HG03064 (cell line): ENCODE measurements at regions not wholly inside any gene's neighbourhood (a gene's known extent, or its start where the extent isn't known, plus 50 kb on each side); places are given as distances from the start of the nearest gene placed in this dataset.
"Not testable (repeated sequence)": the region's sequence is repeated elsewhere in the genome, so short reads cannot be mapped to it uniquely, and the experiment has no call there.

Experiments used
- ATAC-seq: cut with Tn5 transposase; IDR thresholded peaks from one replicate; pipeline ENCODE4 v1.9.1; 2021; ENCODE audit warnings: low read depth; ENCODE audit not compliant: unreplicated experiment

DNA sequence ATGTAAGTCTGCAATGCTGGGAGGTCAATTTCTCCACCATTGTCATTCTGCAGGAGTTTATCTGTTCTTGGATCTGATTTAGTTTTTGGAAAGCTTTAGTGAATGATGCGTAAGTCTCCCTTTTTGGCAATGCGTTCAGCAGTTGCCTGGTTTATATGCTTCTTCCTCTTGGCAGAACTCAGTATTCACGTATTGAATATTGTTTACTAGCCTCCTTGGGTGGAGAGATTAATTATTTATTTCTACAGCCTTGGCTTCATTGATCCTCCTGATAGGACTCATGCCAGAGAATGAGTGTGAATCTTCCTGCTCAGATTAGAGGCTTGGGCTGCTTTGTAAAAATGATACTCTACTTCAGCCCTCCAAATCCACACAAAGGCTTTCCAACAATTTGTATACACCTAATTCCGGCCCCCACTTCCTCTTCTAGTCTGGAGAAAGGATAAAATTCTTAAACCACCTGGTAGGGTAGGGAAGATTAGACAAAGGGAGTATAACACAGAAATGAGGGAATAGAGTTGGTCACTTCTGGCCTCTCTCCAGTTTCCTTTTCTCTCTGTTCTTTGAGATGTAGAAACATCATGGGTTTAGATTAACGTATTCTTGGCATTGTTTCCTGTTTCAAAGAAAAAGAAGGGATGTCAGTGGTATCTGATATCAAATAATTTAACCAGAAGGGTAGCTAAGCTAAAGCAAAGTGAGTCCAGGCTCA, 929.8 kb downstream of the KCNJ2 start:
- ATAC-seq: no peak

DNA sequence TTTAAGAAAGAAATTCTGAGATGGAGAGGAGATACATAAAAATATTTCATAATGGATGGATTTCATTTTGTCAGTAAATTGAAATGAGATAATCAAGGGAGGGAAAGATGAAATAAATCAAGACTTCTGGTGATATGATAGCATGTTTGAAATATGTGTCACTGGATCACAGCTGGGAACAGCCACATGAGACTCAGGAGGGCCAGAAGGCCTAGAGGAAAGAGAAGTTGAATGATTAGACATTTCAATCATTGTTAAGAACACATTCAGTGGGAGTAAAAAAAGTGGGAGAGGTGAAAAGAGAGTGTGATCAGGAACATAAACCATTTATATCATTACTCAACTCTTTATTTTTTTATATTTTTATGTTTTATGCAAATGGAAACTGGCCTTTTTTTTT, 933.4 kb downstream of the KCNJ2 start:
- no peak for ATAC-seq

GRCh38 chr17:71104225-71104624, 934.9 kb downstream of the KCNJ2 start:
- ATAC-seq: no peak

- ATAC-seq: not testable (repeated sequence)
These were observed 936.7 kb downstream of the KCNJ2 start for GRCh38 chr17:71106056-71106455.

DNA sequence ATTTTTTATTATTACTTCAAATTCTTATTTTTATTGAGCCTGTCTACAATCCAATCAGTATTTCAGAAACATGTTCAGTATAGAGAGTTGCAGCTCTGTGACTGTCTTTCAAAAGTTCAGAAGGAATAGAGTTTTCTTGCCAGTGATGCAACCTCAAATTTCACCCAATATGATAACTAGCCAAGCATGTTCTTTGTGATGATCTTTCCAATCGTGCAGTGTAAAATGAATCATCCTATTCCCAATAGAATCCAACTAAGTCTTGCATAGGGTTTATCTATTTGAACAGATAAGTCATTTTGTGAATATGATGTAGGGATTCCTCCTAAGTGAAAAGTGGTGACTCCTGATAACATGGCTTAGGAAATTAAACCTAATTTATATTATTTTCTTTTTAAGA, 937.8 kb downstream of the KCNJ2 start:
- no peak for ATAC-seq

DNA sequence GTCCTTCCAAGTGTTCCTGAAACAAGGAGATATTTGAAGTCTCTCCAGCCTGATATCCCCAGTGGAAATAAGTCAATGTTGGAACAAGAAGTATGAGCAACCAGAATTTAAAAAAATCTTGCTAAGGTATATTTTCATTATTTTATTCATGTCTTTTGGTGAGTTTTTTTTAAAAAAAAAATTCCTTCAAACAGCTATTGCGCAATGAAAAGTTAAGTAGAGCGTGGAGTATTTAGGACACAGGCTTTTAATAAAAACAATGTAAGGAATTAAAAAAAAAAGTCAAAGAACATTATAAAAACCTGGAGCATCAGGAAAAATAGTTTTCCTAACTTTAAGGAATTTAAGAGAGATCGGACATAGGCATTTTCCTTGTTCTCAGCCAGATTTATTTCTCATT, 940.4 kb downstream of the KCNJ2 start:
- ATAC-seq: no peak

DNA sequence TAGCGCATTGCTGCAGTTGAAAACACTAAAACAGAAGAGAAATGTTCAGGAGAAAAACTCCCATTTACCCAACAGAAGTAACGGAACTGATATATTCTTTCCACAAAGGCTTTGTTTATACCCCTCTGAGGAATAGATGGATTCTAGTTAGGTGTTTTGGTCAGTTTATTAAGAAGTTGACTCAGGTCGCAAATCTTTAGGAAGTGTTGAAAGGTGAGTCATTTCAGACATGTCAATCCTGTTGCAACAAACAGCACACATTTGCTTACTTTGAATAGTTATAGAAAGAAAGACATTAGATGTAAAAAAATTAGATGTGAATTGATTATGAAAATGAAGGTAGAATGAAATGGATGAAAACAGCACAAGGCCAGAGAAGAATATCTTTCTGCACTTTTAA, 941.0 kb downstream of the KCNJ2 start:
- ATAC-seq: no peak

- ATAC-seq: no peak
These were observed 942.1 kb downstream of the KCNJ2 start for GRCh38 chr17:71111460-71111859.

GRCh38 chr17:71111934-71112333, 942.6 kb downstream of the KCNJ2 start:
- no peak for ATAC-seq

GRCh38 chr17:71113347-71113746, 944.0 kb downstream of the KCNJ2 start:
- ATAC-seq: no peak

DNA sequence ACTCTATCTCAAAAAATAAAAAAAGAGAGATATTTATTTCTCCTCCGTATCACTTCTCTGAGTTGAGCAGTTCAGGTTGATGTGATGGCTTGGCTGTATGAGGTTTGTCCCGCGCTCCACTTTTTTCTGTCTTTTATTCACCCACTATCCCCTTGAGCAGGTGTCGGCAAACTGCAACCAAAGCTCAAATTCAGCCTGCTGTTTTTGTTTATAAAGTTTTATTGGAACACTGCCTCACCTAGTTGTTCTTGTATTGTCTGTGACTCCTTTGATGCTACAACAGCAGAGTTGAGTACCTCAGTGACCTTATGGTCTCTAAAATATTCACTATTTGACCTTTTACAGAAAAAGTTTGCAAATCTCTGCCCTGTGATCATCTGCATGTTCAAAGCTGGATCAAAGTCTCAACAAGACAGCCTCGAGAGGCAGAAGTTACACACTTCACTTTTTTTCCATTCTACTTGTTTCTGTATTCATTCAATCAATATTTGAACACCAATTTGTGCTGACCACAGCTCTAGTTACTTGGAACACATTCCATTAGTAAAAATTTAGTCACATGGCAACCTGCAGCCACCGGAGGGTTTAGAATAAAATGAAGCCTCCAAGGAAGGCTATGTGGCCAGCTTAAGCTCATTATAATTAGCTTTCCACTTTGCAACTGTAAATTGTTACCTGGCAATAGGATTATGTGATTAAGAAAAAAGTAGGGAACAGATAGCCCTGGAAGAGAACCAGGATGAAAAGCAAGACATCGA, 945.8 kb downstream of the KCNJ2 start:
- no peak for ATAC-seq

- no peak for ATAC-seq
These were observed 946.3 kb downstream of the KCNJ2 start for GRCh38 chr17:71115669-71115972.

DNA sequence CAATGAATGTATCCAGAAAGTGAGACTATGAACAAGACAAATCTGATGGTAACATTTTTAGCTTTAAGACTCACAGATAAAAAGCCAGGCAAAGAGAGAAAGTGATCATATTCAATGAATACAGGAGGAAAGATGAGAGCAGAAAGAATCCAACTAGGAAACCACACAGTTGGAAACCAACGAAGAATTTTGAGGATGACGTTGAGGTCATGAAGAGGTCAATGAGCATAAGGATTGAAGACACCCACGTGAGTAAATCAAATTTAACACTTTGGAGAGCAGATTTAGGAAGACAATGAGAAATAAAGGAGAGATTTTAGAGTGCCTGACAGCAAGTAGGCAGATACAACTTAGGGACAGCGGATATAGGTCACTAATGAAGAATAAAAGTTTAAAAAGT, 948.1 kb downstream of the KCNJ2 start:
- no peak for ATAC-seq

DNA sequence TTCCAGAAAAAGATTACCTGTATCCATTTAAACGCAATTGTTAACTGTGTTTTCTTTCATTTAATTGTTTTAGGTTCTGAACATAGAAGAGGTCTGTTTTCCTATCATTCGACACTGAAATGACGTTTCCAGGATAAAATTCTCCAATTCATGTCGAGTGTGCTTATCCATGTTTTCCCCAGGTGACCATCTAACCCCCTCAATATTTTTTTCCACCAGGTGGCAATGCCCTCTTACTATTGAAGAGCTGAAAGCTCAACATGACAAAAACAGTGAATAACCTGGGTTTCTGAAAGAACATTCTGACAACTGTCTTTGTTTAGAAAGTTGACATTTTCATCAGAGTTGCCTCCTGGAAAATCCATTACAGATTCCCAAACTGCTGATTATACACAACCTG, 948.7 kb downstream of the KCNJ2 start:
- ATAC-seq: no peak

GRCh38 chr17:71127416-71127815, 958.1 kb downstream of the KCNJ2 start:
- ATAC-seq: no peak

- ATAC-seq: no peak
These were observed 973.0 kb downstream of the KCNJ2 start for GRCh38 chr17:71142333-71142732.

- no peak for ATAC-seq
These were observed 975.3 kb upstream of the SOX9 start for GRCh38 chr17:71145486-71145885.

- ATAC-seq: no peak
These were observed 972.9 kb upstream of the SOX9 start for GRCh38 chr17:71147906-71148305.

GRCh38 chr17:71149607-71150006, 971.2 kb upstream of the SOX9 start:
- no peak for ATAC-seq

- no peak for ATAC-seq
These were observed 963.5 kb upstream of the SOX9 start for GRCh38 chr17:71157297-71157696.

DNA sequence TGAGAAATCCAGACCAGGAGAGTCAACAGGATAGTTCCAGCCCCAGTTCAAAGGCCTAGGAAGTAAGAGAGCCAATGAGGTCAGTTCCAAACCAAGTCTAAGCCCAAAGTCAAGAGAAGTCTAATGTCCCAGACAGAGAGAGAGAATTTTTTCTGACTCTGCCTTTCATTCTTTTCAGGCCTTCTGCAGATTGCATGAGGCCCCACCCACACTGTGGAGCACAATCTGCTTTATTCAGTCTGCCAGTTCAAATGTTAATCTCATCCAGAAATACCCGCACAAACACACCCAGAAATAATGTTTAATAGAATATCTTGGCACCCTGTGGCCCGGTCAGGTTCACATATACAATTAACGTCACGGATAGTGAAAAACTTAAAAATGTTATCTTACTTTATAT, 962.4 kb upstream of the SOX9 start:
- ATAC-seq: no peak

DNA sequence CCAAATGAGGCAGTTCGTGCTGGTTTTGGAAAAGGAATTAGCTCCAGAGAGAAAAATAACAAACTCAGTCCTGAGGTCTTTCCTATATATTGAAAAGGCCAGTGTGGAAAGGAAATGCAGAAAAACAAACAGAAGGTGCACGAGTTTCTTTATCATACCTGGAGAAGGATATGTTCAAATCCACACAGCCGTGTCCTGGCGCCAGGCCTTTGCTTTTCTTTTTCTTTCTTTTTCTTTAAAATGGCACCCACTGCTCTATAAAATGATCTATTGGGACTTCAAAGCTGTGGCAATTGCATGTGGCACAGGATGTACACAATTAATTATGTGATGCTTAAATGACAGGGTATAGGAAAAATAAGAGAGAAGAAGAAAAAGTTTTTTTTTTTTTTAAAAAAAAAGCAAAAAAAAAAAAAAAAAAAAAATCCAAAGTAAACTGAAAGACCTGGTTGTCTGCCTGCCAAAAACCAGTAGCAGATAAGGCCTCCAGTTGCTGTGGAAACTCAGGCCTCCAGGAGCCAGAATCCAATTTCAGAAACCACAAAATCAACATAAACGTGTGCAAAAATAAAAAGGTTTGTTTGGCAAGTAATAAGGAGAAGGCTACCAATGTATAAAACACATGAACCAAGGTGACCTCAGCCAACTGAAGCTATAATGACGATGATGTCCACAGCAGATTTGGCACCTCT, 957.6 kb upstream of the SOX9 start:
- ATAC-seq: no peak
